COLO668 (cell line): ENCODE measurements at regions not wholly inside any gene's neighbourhood (a gene's known extent, or its start where the extent isn't known, plus 50 kb on each side); places are given as distances from the start of the nearest gene placed in this dataset.

Experiments used
- DNase-seq: peaks from one replicate; lab custom pipeline; 2025; ENCODE audit not compliant: unreplicated experiment; lab: John Stamatoyannopoulos, UW

DNA sequence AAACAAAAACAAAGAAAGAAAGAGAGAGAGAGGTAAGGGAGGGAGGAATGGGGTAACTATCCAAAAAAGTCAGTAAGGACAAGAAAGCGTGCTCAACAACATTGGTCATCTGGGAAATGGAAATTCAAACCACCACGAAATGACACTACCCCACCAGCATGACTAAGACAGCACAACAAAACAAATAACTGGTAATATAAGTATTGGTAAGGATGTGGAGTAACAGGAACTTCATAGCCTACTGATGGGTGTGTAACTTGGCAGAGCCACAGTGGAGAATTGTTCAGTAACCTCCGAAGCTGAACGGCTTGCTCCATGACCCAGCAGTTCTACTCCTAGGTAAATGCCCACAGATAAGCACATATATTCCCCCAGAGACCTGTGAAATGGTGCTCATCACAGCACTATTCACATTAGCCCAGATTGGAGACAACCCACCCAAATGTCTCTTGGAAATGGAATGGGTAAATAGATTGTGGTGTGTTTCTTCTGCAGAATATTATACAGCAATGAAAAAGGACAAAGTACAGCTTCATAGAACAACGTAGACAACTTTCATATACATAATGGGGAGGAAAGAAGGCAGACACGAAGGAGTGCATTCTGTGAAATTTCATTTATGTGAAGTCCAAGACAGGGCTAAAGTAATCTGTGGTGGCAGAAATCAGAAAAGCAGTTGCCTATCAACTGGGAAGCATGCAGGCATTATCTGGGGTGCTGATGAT is 95.5 kb upstream of the ATP6AP2 start:
- DNase-seq: no peak

DNA sequence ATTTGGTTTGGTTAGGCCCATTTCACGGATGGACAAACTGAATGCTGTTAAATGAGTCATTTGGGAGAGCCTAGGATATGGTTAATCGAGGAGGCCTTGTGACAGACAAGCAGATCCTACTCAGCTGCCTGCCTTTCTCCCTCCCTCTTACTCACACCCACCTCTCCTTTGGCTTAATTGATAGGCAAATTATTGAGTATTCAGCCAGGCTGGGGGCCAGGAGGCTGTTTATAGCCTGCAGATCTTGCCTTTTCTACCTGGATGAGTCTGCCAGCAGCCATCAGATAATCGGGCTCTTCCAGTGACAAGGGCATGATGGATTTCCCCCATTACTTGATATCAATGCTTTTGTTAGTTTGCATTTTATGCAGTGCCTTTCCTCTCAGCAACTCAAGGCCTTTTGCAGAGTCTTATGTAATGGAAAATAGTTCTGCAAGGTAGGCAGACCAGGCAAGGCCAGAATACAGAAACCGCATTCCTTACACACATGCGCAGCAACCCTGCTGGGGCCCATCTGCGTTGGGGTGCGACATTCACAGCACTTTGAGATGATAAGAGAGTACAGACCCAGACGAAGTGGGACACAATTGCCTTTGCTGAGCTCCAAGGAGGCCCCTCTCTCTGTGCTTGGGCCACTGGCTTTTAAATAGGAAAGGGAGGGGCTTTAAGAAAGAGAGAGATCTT is 96.2 kb upstream of the ATP6AP2 start:
- DNase-seq: no peak

GRCh38 chrX:40483502-40483901 is 97.3 kb upstream of the ATP6AP2 start:
- DNase-seq: no peak

DNA sequence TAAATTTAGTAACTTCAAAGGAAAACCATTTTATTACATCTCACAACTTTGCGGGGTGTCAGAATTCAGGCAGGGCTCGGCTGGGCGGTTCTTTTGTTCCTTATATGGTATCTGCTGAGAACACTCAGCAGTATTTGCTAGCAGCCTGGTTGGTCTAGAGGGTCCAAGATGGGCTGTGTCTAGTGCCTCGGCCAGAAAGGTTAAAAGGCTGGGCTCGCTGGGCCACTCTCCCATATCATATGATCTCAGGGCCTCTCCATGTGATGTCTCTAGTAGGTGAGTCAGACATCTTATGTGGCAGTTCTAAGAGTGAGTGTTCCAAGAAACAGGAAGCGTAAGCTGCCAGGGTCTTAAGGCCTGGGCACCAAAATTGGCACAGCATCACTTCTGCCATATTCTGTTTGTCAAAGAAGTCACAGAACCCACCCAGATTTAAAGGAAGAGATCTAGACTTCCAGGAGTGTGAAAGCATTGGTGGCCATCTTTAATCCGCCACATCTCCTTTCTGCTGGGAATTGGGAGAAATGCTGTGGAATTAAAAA is 100.9 kb upstream of the ATP6AP2 start:
- DNase-seq: no peak

GRCh38 chrX:40478474-40479065 is 102.2 kb upstream of the ATP6AP2 start:
- no peak for DNase-seq

GRCh38 chrX:40476958-40477357 is 103.8 kb upstream of the ATP6AP2 start:
- no peak for DNase-seq

DNA sequence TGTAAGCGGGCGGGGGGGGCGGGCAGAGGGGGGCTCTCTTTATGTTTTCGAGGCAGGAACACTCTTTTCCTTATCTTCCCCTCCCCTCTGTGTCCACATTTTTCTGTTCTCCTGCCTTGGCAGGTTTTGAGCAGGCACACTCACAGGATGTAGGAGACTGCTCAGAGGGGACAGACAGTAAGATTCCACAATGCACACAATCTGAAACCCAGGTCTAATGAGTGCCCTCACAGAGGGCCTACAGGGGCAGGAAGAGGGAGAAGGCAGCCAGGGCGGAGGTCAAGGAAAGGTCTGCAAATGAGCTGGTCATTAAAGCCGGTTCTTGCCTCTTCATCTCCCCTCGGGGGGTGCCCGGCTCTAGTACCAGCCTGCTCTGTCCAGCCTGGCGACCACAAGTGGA is 106.1 kb upstream of the ATP6AP2 start:
- no peak for DNase-seq

DNA sequence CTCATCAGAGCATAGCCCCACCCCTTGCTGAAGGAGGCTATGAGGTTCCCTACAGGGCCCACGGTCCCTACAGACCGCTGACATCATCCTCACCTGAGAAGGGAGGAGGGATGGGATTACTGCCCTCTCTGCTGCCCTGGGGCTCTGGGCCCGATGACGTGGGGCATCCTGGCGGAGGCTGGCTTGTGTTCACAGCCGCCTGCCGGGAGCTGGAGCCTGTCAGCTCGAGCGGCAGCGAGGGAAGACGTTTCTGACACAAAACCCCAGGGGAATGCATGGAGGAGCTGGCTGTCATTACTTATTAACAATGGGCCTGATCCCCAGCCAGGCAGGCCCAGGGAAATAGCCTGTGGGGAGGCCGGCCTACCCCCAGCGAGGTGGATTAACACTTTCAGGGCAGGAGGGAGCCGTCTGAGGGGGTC is 106.6 kb upstream of the ATP6AP2 start:
- peak; percentile 71 for DNase-seq

DNA sequence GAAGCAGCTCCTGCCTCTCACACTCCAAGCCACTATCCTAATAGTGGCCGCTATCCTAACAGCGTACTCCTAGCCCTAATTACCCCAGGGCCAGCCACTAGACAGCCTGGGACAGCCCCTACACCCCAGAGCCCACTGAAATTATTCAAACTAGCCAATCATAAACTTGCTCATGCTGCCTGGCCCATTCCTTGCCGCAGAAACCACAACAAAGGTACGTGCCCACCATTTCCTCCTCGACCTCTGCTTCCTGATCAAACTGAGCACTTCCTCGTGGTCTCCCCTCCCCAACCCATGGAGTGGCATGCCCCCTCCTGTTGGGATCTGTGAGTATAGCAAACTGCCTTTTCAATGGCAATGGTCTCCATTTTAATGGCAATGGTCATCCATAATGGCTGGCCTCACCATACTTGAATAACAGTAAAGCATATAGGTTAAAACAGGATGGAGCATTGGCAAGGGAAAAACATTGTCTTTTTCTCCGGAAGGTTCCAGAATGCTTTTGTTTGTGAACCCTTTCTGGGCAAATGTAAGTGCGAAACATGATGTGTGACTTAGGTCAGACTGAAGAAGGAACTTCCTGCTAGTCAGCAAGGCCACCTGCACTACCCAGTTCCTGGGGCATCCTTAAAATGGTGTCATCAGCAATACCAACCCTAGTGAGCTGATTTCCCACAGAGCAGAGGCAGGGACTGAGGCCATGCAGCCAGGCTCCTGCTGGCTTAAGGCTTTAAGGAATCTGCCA is 107.1 kb upstream of the ATP6AP2 start:
- DNase-seq: no peak

DNA sequence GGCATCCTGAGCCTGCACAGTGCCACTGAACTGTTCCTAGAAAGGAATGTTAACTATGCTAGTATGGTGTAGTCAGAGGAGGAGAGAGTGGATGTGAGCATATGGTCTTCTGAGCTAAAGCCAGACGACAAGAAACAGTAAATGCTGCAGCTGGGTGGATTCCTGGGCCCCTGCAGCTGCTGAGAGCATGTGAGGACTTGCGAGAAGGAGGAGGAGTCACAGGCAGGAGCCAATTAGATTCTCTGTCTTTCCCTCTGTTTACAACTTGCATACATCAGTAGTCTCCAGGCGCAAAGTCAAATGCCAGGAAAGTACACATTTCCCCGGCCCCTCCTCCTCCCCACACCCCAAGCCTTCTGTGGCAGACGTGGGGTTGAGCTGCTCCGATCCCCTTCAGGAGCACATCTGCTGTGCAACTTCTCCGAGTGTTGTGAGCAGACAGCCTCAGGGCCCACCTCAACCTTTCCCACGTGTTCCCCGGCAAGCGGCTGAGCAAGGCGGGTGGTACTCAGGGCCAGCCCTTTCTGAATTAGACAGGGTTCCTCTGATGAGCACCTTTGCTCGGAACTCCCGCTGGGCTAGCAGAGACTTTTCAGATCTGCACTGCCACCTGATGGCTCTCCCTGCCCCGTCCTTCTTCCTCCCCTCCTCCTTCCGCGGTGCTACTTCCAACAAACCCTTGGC is 108.7 kb upstream of the ATP6AP2 start:
- DNase-seq: peak; percentile 48

- DNase-seq: no peak
These were observed 109.8 kb upstream of the ATP6AP2 start for GRCh38 chrX:40470830-40471429.

GRCh38 chrX:40469316-40469715 is 111.5 kb upstream of the ATP6AP2 start:
- no peak for DNase-seq

DNA sequence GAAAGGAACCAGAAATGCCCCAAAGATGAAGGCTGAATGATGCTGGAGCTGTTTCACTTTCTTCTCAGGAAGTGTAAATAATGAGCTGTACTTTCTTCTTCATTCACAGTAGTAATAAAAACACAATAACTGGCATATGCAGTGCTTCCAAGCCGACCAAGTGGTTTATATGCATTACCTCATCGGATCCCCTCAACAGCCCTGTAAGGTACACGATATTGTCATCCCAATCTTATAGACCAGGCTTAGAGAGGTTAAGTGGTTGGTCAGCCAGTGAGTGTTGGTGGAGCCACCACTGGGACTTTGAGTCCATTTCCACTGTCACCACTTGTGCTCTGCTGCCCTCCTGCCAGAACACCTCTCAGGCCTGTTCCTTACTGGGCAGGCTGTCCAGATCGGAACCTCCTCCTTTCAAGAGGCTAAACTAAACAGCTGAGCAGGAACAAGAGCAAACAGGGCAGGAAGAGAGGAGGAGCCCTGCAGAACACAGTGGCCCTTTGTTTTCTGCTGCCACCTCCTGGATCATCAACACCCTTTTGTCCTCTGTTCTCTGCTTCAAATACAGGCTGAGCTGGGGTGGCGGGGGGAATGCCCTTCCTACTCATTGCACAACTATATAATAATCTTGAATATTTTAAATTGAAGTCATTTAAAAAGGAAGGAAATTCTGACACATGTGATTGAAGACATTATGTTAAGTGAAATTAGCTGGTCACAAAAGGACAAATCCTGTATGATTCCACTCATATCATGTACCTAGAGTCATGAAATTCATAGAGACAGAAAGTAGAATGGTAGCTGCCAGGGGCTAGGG is 112.5 kb upstream of the ATP6AP2 start:
- DNase-seq: peak; percentile 42

DNA sequence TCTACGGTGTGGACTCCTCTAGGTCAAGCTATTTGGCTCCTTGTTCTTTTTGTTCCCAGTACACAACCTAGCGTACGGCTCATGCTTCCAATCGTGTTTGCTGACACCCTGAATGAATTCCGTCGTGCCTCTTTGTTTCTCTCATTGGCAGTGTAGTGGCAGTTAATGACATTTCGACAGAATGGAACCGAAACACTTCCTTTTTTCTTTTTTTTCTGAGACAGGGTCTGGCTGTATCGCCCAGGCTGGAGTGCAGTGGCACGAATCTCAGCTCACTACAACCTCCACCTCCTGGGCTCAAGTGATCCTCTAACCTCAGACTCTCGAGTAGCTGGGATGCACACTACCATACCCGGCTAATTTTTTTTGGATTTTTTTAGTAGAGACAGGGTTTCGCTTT is 113.3 kb upstream of the ATP6AP2 start:
- DNase-seq: no peak

GRCh38 chrX:40465735-40466551 is 114.8 kb upstream of the ATP6AP2 start:
- no peak for DNase-seq

GRCh38 chrX:40462795-40463194 is 118.0 kb upstream of the ATP6AP2 start:
- no peak for DNase-seq

GRCh38 chrX:40460926-40461325 is 119.8 kb upstream of the ATP6AP2 start:
- no peak for DNase-seq

DNA sequence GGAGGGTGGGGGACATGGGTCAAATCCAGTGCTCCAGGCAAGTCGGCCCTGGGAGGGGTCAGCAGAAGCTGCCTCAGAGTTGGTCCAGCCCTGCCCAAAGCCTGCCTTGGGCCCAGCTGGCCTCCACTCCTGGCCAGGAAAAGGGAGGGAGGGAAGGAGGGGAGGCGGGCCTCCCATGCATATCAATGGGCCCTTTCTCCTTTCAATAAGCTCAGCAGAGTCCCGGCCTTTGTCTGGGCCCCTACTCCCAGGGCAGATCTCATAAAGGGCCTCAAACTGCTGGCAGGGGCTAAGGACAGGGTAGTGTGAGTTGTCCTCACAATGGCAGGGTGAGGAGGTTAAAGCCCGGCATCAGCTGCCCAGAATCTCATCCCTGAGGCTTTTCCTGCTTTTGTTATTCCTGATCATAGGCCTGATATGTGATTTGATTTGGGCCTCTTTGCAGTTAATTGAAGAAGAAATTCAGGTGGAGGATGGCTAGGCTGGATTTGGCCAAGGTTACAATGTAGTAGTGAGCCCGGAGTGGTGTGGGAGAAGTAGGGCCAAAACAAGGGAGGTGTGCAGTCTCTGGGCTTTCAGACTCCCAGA is 121.1 kb upstream of the ATP6AP2 start:
- DNase-seq: no peak
